ENCODE measurements at regions not wholly inside any gene's neighbourhood (a gene's known extent, or its start where the extent isn't known, plus 50 kb on each side); places are given as distances from the start of the nearest gene placed in this dataset.

DNA sequence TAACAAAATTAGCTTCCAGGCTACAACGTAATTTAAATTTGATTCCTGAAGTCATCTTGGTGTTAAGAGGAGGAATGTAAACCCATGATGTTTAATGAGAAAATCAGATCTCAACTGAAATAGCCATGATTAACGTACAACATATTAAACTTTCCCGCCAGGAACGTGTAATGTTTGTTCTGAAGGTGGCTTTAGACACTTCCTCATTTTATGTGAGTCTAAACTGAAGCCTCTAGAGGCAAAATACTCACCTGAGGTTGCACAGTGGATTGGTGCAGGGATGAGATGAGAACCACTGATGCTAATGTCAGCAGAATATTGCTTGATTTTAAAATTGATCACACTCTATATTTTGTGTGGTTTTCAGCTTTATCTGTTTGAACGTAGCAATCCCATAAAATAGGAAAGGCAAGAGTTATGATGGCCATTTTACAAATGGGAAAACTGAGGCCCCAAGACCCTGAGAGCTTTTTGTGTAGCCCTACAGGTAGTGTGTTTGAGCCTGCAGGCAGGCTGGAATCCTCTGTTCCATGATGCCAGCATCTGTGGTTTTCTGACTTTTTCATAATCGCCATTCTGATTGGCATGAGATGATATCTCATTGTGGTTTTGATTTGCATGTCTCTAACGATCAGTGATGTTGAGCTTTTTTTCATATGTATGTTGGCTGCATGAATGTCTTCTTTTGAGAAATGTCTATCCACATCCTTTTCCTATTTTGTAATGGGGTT lies 243.7 kb upstream of the BMPER start:
- no peak overlapping the region for H3K4me3 ChIP-seq (ENCODE audit: control insufficient read depth in 2 of 3, extremely low read depth in 1 of 3, insufficient read depth in 2 of 3, low read depth in 1 of 3, low read length in 3 of 3)
- H3K9me3 ChIP-seq (ENCODE audit: control insufficient read depth, low read depth, low read length): no peaks in the 10 kb centered on the region
- FAIRE-seq (no peak), DNase-seq (ENCODE audit: low read depth, low spot score) (no peak)
- TF ChIP-seq, protein P1, sequence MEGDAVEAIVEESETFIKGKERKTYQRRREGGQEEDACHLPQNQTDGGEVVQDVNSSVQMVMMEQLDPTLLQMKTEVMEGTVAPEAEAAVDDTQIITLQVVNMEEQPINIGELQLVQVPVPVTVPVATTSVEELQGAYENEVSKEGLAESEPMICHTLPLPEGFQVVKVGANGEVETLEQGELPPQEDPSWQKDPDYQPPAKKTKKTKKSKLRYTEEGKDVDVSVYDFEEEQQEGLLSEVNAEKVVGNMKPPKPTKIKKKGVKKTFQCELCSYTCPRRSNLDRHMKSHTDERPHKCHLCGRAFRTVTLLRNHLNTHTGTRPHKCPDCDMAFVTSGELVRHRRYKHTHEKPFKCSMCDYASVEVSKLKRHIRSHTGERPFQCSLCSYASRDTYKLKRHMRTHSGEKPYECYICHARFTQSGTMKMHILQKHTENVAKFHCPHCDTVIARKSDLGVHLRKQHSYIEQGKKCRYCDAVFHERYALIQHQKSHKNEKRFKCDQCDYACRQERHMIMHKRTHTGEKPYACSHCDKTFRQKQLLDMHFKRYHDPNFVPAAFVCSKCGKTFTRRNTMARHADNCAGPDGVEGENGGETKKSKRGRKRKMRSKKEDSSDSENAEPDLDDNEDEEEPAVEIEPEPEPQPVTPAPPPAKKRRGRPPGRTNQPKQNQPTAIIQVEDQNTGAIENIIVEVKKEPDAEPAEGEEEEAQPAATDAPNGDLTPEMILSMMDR (optimal IDR thresholded peaks at IDR 0.05 in 1 of 3, IDR thresholded peaks at IDR 0.05 in 1 of 3, conservative IDR thresholded peaks at IDR 0.05 in 1 of 3; ENCODE audit: extremely low read depth in 1 of 3, insufficient read depth in 2 of 3, low read length in 3 of 3): no peak
- no peak for TF ChIP-seq EZH2 (IDR thresholded peaks at IDR 0.05; ENCODE audit: low read length)
- H3K27ac ChIP-seq (ENCODE audit: control insufficient read depth, insufficient read depth, low read length): no peak overlapping the region
- H3K4me2 ChIP-seq (ENCODE audit: control insufficient read depth, extremely low read depth, insufficient read depth, low read depth, low read length): no peak overlapping the region
- H3K4me1 ChIP-seq (ENCODE audit: control insufficient read depth, extremely low read depth, insufficient read depth, low read length): peaks cover under 1% of the 10 kb centered on the region
- H3K27me3 ChIP-seq (ENCODE audit: control insufficient read depth, extremely low read depth, insufficient read depth, low read length): no peaks in the 10 kb centered on the region
- no peaks in the 10 kb centered on the region for H3K79me2 ChIP-seq (ENCODE audit: control insufficient read depth, insufficient read depth, low read length)
- H3K9me1 ChIP-seq (ENCODE audit: control insufficient read depth, extremely low read depth, insufficient read depth, low read length): no peaks in the 10 kb centered on the region
- H2AFZ ChIP-seq (ENCODE audit: control insufficient read depth, low read length): no peak overlapping the region
- no peak overlapping the region for H3K9ac ChIP-seq (ENCODE audit: control insufficient read depth, extremely low read depth, insufficient read depth, low read length)
- dilution Hi-C loops (cut with MboI; ENCODE audit: extremely low pct_ligation_motif_present, low sequenced_read_pairs): no loop called here
- H3K36me3 ChIP-seq (ENCODE audit: control insufficient read depth in 2 of 2, extremely low read depth in 1 of 2, insufficient read depth in 2 of 2, low read length in 2 of 2): no peaks in the 10 kb centered on the region
- no peaks in the 10 kb centered on the region for H4K20me1 ChIP-seq (ENCODE audit: control insufficient read depth, extremely low read depth, insufficient read depth, low read length)

DNA sequence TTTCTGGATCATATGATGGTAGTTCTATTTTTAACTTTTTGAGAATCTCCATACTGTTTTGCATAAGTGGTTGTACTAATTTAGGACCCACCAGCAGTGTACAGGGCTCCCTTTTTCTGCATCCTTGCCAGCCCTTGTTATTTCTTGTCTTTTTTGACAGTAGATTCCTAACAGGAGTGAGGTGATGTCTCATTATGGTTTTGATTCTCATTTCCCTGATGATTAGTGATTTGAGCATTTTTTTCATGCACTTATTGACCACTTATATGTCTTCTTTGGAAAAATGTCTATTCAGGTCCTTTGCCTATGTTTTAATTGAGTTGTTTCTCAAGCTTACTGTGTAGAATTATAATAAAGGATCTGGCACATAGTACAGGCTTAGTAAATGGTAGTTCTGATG lies 238.8 kb upstream of the BMPER start:
- H4K20me1 ChIP-seq (ENCODE audit: control insufficient read depth, extremely low read depth, insufficient read depth, low read length): no peaks in the 10 kb centered on the region
- no peak overlapping the region for H3K9ac ChIP-seq (ENCODE audit: control insufficient read depth, extremely low read depth, insufficient read depth, low read length)
- no peak overlapping the region for H3K4me3 ChIP-seq (ENCODE audit: control insufficient read depth in 2 of 3, extremely low read depth in 1 of 3, insufficient read depth in 2 of 3, low read depth in 1 of 3, low read length in 3 of 3)
- H3K27me3 ChIP-seq (ENCODE audit: control insufficient read depth, extremely low read depth, insufficient read depth, low read length): no peaks in the 10 kb centered on the region
- no peak overlapping the region for H3K27ac ChIP-seq (ENCODE audit: control insufficient read depth, insufficient read depth, low read length)
- peaks cover 7% of the 10 kb centered on the region for H3K4me1 ChIP-seq (ENCODE audit: control insufficient read depth, extremely low read depth, insufficient read depth, low read length)
- no peaks in the 10 kb centered on the region for H3K9me1 ChIP-seq (ENCODE audit: control insufficient read depth, extremely low read depth, insufficient read depth, low read length)
- TF ChIP-seq EZH2 (IDR thresholded peaks at IDR 0.05; ENCODE audit: low read length): no peak
- TF ChIP-seq, protein P1 (optimal IDR thresholded peaks at IDR 0.05 in 1 of 3, IDR thresholded peaks at IDR 0.05 in 1 of 3, conservative IDR thresholded peaks at IDR 0.05 in 1 of 3; ENCODE audit: extremely low read depth in 1 of 3, insufficient read depth in 2 of 3, low read length in 3 of 3): no peak
- FAIRE-seq (no peak), DNase-seq (ENCODE audit: low read depth, low spot score) (no peak)
- no peaks in the 10 kb centered on the region for H3K79me2 ChIP-seq (ENCODE audit: control insufficient read depth, insufficient read depth, low read length)
- H3K9me3 ChIP-seq (ENCODE audit: control insufficient read depth, low read depth, low read length): no peaks in the 10 kb centered on the region
- H2AFZ ChIP-seq (ENCODE audit: control insufficient read depth, low read length): no peak overlapping the region
- no peak overlapping the region for H3K4me2 ChIP-seq (ENCODE audit: control insufficient read depth, extremely low read depth, insufficient read depth, low read depth, low read length)
- dilution Hi-C loops (cut with MboI; ENCODE audit: extremely low pct_ligation_motif_present, low sequenced_read_pairs): no loop called here
- H3K36me3 ChIP-seq (ENCODE audit: control insufficient read depth in 2 of 2, extremely low read depth in 1 of 2, insufficient read depth in 2 of 2, low read length in 2 of 2): no peaks in the 10 kb centered on the region

All from keratinocyte (primary cell).